K562 (cell line): ENCODE measurements at regions not wholly inside any gene's neighbourhood (a gene's known extent, or its start where the extent isn't known, plus 50 kb on each side); places are given as distances from the start of the nearest gene placed in this dataset.

Source experiments
- ATAC-seq: fragments of 200-7000 bp; cut with Tn5 transposase; 3 replicates; pipeline ENCODE4 v1.9.1; 2020; ENCODE audit warnings: moderate library complexity
- BruUV-seq: library from RNA; stranded (reverse); fragments of 400-500 nt; replicated peaks from 2 replicates; lab custom pipeline; 2021; lab: Mats Ljungman, UMichigan
- CTCF ChIA-PET: fragments of 300-600 bp; formaldehyde crosslinking; extraction: SDS; loops from one replicate; lab custom pipeline; 2021; ENCODE audit warnings: low intra/inter-chr PET ratio; lab: Yijun Ruan, JAX
- POLR2A ChIA-PET: fragments of 300-600, 350-650 bp; sonication (Branson Sonifier 250); formaldehyde crosslinking; extraction: SDS; loops from one replicate; lab custom pipeline; 2021; ENCODE audit warnings: antibody characterized with exemption, inconsistent platforms; lab: Yijun Ruan, JAX
- DNase-seq, 4 experiments: peaks; one replicate each; pipeline versions ENCODE4 v3.0.0 to v3.0.0-alpha.2; 2011 to 2018; ENCODE audit warnings: low spot score in 3 of 4, mixed read lengths in 3 of 4; ENCODE audit errors: extremely low read depth in 1 of 4
- FAIRE-seq: peaks from 2 replicates; lab custom pipeline; 2011; peaks lifted over from hg19 to GRCh38; lab: Jason Lieb, UNC
- H2AFZ ChIP-seq: 2 replicates; pipeline ENCODE4 v1.6.0; 2011; ENCODE audit warnings: low read depth, low read length, control low read depth, inconsistent platforms
- H3K27ac ChIP-seq: fragments of 200-600 bp; 3 replicates; pipeline ENCODE4 v1.8.0; 2011; ENCODE audit warnings: low read depth, mild to moderate bottlenecking, control low read depth, inconsistent platforms, low read length, moderate library complexity, mixed read lengths; ENCODE audit errors: extremely low read depth
- H3K27me3 ChIP-seq, 2 experiments: fragments of 300-600 bp in 1 of 2; 2 replicates in 1 of 2; 3 replicates in 1 of 2; pipeline versions ENCODE4 v1.6.0 to v1.8.0; 2011; ENCODE audit warnings: inconsistent platforms in 2 of 2, low read length in 2 of 2, mild to moderate bottlenecking in 1 of 2, mixed read lengths in 1 of 2, moderate library complexity in 1 of 2; ENCODE audit not compliant: control insufficient read depth in 2 of 2, insufficient read depth in 2 of 2
- H3K36me3 ChIP-seq: fragments of 300-600 bp; 3 replicates; pipeline ENCODE4 v1.8.0; 2011; ENCODE audit warnings: mild to moderate bottlenecking, low read length, inconsistent platforms; ENCODE audit not compliant: control insufficient read depth, insufficient read depth
- H3K4me1 ChIP-seq, 2 experiments: fragments of 200-600 bp in 1 of 2; replicated peaks in 1 of 2; 2 replicates in 1 of 2; 3 replicates in 1 of 2; pipeline versions ENCODE4 v1.5.1 to v1.8.0; 2011; ENCODE audit warnings: inconsistent platforms in 2 of 2, low read length in 2 of 2, mild to moderate bottlenecking in 1 of 2, mixed read lengths in 1 of 2, moderate library complexity in 1 of 2; ENCODE audit not compliant: control insufficient read depth in 2 of 2, insufficient read depth in 2 of 2
- H3K4me2 ChIP-seq: 2 replicates; pipeline ENCODE4 v1.6.1; 2011; ENCODE audit warnings: low read length, control low read depth, inconsistent platforms, mixed read lengths; ENCODE audit not compliant: insufficient read depth
- H3K4me3 ChIP-seq: fragments of 200-600 bp; sonication (generic), shearing (Covaris generic); 2 replicates; pipeline ENCODE4 v1.5.1; 2016; ENCODE audit warnings: control low read depth, inconsistent platforms
- H3K79me2 ChIP-seq: fragments of 200-600 bp; 3 replicates; pipeline ENCODE4 v1.8.0; 2011; ENCODE audit warnings: low read length, inconsistent platforms; ENCODE audit not compliant: control insufficient read depth, insufficient read depth
- H3K9ac ChIP-seq, 2 experiments: 2 replicates each; pipeline versions ENCODE4 v1.6.0 to v1.6.1; 2011; ENCODE audit warnings: low read depth in 2 of 2, low read length in 2 of 2, control low read depth in 1 of 2, inconsistent platforms in 1 of 2, mild to moderate bottlenecking in 1 of 2, mixed read lengths in 1 of 2; ENCODE audit not compliant: insufficient read depth in 1 of 2
- H3K9me1 ChIP-seq: one replicate; pipeline ENCODE4 v1.6.0; 2011; ENCODE audit warnings: inconsistent platforms, mild to moderate bottlenecking, low read length, moderate library complexity; ENCODE audit not compliant: control insufficient read depth, insufficient read depth
- H3K9me3 ChIP-seq: replicated peaks from 2 replicates; pipeline ENCODE4 v1.5.1; 2011; ENCODE audit warnings: low read depth, low read length, inconsistent platforms; ENCODE audit not compliant: control insufficient read depth, insufficient read depth
- H4K20me1 ChIP-seq: replicated peaks from 2 replicates; pipeline ENCODE4 v1.6.1; 2011; ENCODE audit warnings: low read length, inconsistent platforms, mixed read lengths; ENCODE audit not compliant: control insufficient read depth, insufficient read depth
- ATF4 ChIP-seq: fragments of 450-650 bp; formaldehyde crosslinking; IDR thresholded peaks from 2 replicates; pipeline ENCODE4 v1.4.0; 2022; ENCODE audit warnings: mild to moderate bottlenecking, moderate library complexity
- MIER1 ChIP-seq: fragments of 450-650 bp; IDR thresholded peaks from 2 replicates; pipeline ENCODE4 v1.6.1; 2016; ENCODE audit warnings: antibody characterized with exemption, mild to moderate bottlenecking, low read depth
- NONO ChIP-seq, 2 experiments: fragments of 200-400 bp in 1 of 2; fragments of 450-650 bp in 1 of 2; formaldehyde crosslinking in 1 of 2; IDR thresholded peaks; 2 replicates each; pipeline ENCODE4 v1.6.1; 2017; ENCODE audit warnings: low read depth in 2 of 2, mild to moderate bottlenecking in 2 of 2, moderate library complexity in 2 of 2, low read length in 1 of 2
- PHB2 ChIP-seq: fragments of 450-650 bp; IDR thresholded peaks from 2 replicates; pipeline ENCODE4 v1.6.1; 2017; ENCODE audit warnings: low read depth
- STAG1 ChIP-seq: sonication (generic); formaldehyde crosslinking; IDR thresholded peaks from 2 replicates; pipeline ENCODE4 v1.5.0; 2020; ENCODE audit warnings: missing genetic modification reagents, borderline replicate concordance
- TARDBP ChIP-seq: fragments of 450-650 bp; IDR thresholded peaks from 2 replicates; pipeline ENCODE4 v1.6.1; 2016
- TSHZ1 ChIP-seq: fragments of 250-450 bp; sonication (Bioruptor Pico); IDR thresholded peaks from 2 replicates; pipeline ENCODE4 v1.4.0; 2020; ENCODE audit warnings: mild to moderate bottlenecking, moderate library complexity
- ZNF282 ChIP-seq: sonication (generic); formaldehyde crosslinking; IDR thresholded peaks from 2 replicates; pipeline ENCODE4 v1.8.1; 2023; ENCODE audit warnings: missing genetic modification reagents
- ZNF79 ChIP-seq: fragments of 250-450 bp; sonication (Bioruptor Pico); IDR thresholded peaks from 2 replicates; pipeline ENCODE4 v1.4.0; 2020; ENCODE audit warnings: low read depth, mild to moderate bottlenecking, moderate library complexity
- WGBS: fragments of 100-300 bp; shearing (Covaris generic); methylation state at CpG from one replicate; pipeline ENCODE4 v1.1.6; 2016; ENCODE audit warnings: low coverage, mixed read lengths; ENCODE audit not compliant: insufficient coverage; ENCODE audit errors: missing lambda C conversion rate; 5-methylcytosine and 5-hydroxymethylcytosine counted together
- in situ Hi-C: fragments of 300-500 bp; cut with MboI; formaldehyde crosslinking; loops from 4 replicates; pipeline ENCODE4 v1.15.0; 2018; ENCODE audit warnings: inconsistent platforms, mixed read lengths
- intact Hi-C: fragments of 100-400 bp; cut with micrococcal nuclease; formaldehyde crosslinking; loops from 2 replicates; pipeline ENCODE4 v1.14.2; 2022
- TF ChIP-seq, protein P1 (sequence below): fragments of 250-450 bp; sonication (Bioruptor Pico); IDR thresholded peaks from 2 replicates; pipeline ENCODE4 v1.5.0; 2021; ENCODE audit warnings: mild to moderate bottlenecking, moderate library complexity
- TF ChIP-seq, protein P2 (sequence below): sonication (generic); formaldehyde crosslinking; IDR thresholded peaks from 2 replicates; pipeline ENCODE4 v1.8.1; 2023; ENCODE audit warnings: mild to moderate bottlenecking, missing genetic modification reagents
- TF ChIP-seq, protein P3 (sequence below): fragments of 450-650 bp; formaldehyde crosslinking; IDR thresholded peaks from 2 replicates; pipeline ENCODE4 v1.4.0; 2020; ENCODE audit warnings: mild to moderate bottlenecking, moderate library complexity

GRCh38 chr22:35008213-35008612 is 57.7 kb upstream of the ISX start:
- POLR2A ChIA-PET, result interaction anchor here (1.0 kb wide), 1 partner anchor 8 kb away, joined by 3 read pairs; no protein-coding TSS in a partner anchor
- Histone ChIP-seq H3K9me3 (no peaks in the 10 kb centered on the region), H3K27ac (no peak overlapping the region), H3K36me3 (no peaks in the 10 kb centered on the region), H3K9ac (no peak overlapping the region), H3K27me3 (no peaks in the 10 kb centered on the region), H3K9me1 (no peaks in the 10 kb centered on the region), H3K4me2 (no peak overlapping the region), H3K79me2 (no peaks in the 10 kb centered on the region), H4K20me1 (no peaks in the 10 kb centered on the region), H2AFZ (no peak overlapping the region), H3K4me1 (no peaks in the 10 kb centered on the region), H3K4me3 (no peak overlapping the region)
- DNase-seq (no peak), FAIRE-seq (no peak), ATAC-seq (no peak)
- intact Hi-C loops, result no loop called here
- CTCF ChIA-PET, result no interaction called here
- no TSS peak for BruUV-seq
- in situ Hi-C loops, result loop anchor here (25.0 kb wide), 1 partner anchor 1721 kb away; no protein-coding TSS in a partner anchor
- 0% methylated on average over 4 of the region's 5 CpGs for WGBS
- no peak for TF ChIP-seq STAG1 (CRISPR knock-in tag)
- TF ChIP-seq TARDBP, result no peak
- TF ChIP-seq, protein P1, sequence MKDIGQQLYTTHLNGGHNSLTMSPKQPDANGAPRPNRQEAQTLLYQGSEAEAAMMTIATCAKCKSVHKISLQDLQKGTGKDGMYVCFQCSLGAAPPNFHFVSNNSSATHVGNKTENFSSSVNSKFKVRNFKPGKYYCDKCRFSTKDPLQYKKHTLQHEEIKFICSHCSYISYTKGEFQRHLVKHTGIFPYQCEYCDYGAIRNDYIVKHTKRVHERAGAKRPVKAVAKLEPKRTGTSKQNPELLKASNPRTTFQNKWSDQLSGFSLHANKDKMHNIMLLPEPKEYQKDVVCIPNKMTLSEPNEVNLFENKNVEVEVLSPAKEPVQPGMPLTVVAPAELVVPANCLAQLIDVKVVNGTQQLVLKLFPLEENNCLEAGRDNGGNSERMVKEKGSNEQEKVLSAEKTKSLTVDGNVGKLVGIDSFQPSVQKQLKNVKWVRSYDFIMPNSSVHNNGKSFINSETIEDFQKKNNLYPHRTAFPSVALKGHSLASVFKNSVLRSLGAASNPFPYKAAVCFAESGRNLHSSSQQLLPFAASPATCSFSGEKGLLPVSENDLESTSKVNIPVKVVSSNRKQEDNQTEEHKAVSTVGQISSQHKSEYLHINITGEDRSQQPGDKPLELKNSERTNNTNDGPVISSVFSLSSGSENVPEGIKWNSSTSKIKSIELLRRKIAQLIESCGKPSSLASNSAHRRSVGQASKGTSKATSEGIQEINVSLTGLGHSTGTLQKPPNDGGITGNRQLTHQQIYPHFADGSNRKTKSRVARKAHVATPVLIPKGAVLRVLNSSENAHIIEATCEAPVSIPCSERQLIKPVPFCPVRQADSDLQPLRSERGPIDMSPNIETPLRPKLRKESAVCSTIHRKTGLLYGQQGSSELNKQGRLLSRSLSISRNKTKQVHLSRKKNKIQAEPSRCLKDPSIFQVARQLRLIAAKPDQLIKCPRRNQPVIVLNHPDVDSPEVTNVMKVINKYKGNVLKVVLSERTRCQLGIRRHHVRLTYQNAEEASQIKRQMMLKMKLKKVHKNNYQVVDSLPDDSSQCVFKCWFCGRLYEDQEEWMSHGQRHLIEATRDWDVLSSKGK (CRISPR knock-in tag), result no peak
- no peak for TF ChIP-seq ZNF282 (CRISPR knock-in tag)
- TF ChIP-seq, protein P2, sequence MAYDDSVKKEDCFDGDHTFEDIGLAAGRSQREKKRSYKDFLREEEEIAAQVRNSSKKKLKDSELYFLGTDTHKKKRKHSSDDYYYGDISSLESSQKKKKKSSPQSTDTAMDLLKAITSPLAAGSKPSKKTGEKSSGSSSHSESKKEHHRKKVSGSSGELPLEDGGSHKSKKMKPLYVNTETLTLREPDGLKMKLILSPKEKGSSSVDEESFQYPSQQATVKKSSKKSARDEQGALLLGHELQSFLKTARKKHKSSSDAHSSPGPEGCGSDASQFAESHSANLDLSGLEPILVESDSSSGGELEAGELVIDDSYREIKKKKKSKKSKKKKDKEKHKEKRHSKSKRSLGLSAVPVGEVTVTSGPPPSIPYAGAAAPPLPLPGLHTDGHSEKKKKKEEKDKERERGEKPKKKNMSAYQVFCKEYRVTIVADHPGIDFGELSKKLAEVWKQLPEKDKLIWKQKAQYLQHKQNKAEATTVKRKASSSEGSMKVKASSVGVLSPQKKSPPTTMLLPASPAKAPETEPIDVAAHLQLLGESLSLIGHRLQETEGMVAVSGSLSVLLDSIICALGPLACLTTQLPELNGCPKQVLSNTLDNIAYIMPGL (CRISPR knock-in tag), result no peak
- TF ChIP-seq TSHZ1 (CRISPR knock-in tag), result no peak
- TF ChIP-seq, protein P3, sequence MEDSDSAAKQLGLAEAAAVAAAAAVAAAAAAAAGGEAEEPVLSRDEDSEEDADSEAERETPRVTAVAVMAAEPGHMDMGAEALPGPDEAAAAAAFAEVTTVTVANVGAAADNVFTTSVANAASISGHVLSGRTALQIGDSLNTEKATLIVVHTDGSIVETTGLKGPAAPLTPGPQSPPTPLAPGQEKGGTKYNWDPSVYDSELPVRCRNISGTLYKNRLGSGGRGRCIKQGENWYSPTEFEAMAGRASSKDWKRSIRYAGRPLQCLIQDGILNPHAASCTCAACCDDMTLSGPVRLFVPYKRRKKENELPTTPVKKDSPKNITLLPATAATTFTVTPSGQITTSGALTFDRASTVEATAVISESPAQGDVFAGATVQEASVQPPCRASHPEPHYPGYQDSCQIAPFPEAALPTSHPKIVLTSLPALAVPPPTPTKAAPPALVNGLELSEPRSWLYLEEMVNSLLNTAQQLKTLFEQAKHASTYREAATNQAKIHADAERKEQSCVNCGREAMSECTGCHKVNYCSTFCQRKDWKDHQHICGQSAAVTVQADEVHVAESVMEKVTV (CRISPR knock-in tag), result no peak
- no peak for TF ChIP-seq NONO (IDR thresholded peaks at IDR 0.05; ENCODE audit: low read depth in 2 of 2, low read length in 1 of 2)
- no peak for TF ChIP-seq ATF4
- TF ChIP-seq MIER1, result no peak
- no peak for TF ChIP-seq ZNF79 (CRISPR knock-in tag)
- TF ChIP-seq PHB2, result no peak
